Transverse colon (tissue), 4 donors: ENCODE measurements at regions not wholly inside any gene's neighbourhood (a gene's known extent, or its start where the extent isn't known, plus 50 kb on each side); places are given as distances from the start of the nearest gene placed in this dataset.

Experiments
- DNase-seq: peaks from one replicate; pipeline ENCODE4 v3.0.0-alpha.2; 2019
- H3K27ac ChIP-seq, 4 donors: fragments of 200-600 bp; sonication (generic); 2 replicates each; pipeline ENCODE4 v1.5.1; 2016 to 2018; ENCODE audit warnings: inconsistent platforms in 4 of 4
- H3K27me3 ChIP-seq: fragments of 200-600 bp; sonication (generic); 2 replicates; pipeline ENCODE4 v1.5.1; 2017; ENCODE audit warnings: inconsistent platforms
- H3K36me3 ChIP-seq, 4 donors: fragments of 200-600 bp; sonication (generic); 2 replicates each; pipeline ENCODE4 v1.5.1; 2017 to 2019; ENCODE audit warnings: inconsistent platforms in 4 of 4
- H3K4me1 ChIP-seq, 4 donors: fragments of 200-600 bp; sonication (generic); 2 replicates each; pipeline ENCODE4 v1.5.1; 2017 to 2020; ENCODE audit warnings: inconsistent platforms in 4 of 4
- H3K4me3 ChIP-seq, 4 donors: fragments of 200-600 bp; sonication (generic); 1 replicate in 1 of 4; 2 replicates in 3 of 4; pipeline versions ENCODE4 v1.5.1 to v1.6.1; 2017 to 2019; ENCODE audit warnings: inconsistent platforms in 4 of 4
- H3K9me3 ChIP-seq, 2 donors: fragments of 200-600 bp; sonication (generic); 2 replicates each; pipeline ENCODE4 v1.5.1; 2017 to 2019; ENCODE audit warnings: inconsistent platforms in 2 of 2
- EP300 ChIP-seq: sonication (generic); formaldehyde crosslinking; IDR thresholded peaks from one replicate; pipeline ENCODE4 v1.6.1; 2017; ENCODE audit warnings: antibody characterized with exemption, low read depth
- POLR2A ChIP-seq: fragments of 450-650 bp; IDR thresholded peaks from one replicate; pipeline ENCODE4 v1.6.1; 2016; ENCODE audit warnings: antibody characterized with exemption, mild to moderate bottlenecking, moderate library complexity
- POLR2AphosphoS5 ChIP-seq, 3 donors: sonication (generic); formaldehyde crosslinking; IDR thresholded peaks; one replicate each; pipeline ENCODE4 v1.6.1; 2016; ENCODE audit warnings: antibody characterized with exemption in 3 of 3
- WGBS, 2 donors: methylation state at CpG; one replicate each; pipeline ENCODE4 v1.1.5; 2018; ENCODE audit warnings: low coverage in 1 of 2; 5-methylcytosine and 5-hydroxymethylcytosine counted together
- in situ Hi-C, 4 donors: fragments of 200-750 bp; cut with MboI; loops; one replicate each; pipeline versions ENCODE4 v1.15.0 to v1.15.1; 2017; ENCODE audit warnings: low sequenced_read_pairs in 3 of 4, low pct_ligation_motif_present in 1 of 4, low pct_unique_long_range_greater_than_20kb in 1 of 4
- intact Hi-C: fragments of 100-400 bp; cut with DNase I; formaldehyde crosslinking; loops from one replicate; pipeline ENCODE4 v1.15.1; 2023; ENCODE audit warnings: low total_unique reads
- TF ChIP-seq, protein P1 (sequence below), 5 experiments: fragments of 200-600 bp in 3 of 5; fragments of 450-650 bp in 2 of 5; sonication (generic) in 3 of 5; IDR thresholded peaks; 1 replicate in 2 of 5; 2 replicates in 3 of 5; pipeline ENCODE4 v1.5.1; 2016 to 2017; ENCODE audit warnings: antibody characterized with exemption in 5 of 5, inconsistent platforms in 3 of 5, mild to moderate bottlenecking in 2 of 5, moderate library complexity in 1 of 5

DNA sequence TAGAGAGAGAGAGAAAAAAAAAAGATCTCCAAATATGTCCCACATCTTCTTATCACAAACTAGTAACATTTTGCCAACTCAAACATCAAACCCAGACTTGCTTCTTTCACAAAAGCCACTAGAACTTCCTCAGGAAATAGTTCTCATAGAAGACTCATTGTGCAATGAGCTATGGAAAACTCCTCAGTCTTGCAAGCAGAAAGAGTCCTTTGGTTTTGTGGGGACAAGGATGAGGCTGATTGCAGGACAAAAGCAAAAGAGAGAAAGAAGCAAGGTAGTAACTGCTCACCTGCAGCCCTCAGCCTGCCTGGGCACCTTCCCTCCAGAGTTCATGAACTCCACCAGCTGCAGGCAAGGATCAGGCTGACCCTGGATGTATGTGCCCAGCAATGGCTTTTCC is 399.0 kb downstream of the IRX1 start:
- in situ Hi-C loops = no loop called here
- no peak for DNase-seq
- Histone ChIP-seq H3K27ac (no peak overlapping the region), H3K27me3 (no peaks in the 10 kb centered on the region), H3K4me1 (no peaks in the 10 kb centered on the region), H3K9me3 (no peaks in the 10 kb centered on the region), H3K36me3 (no peaks in the 10 kb centered on the region), H3K4me3 (no peak overlapping the region)
- TF ChIP-seq EP300 (no peak), POLR2AphosphoS5 (IDR thresholded peaks at IDR 0.05) (no peak), POLR2A (no peak)
- TF ChIP-seq, protein P1, sequence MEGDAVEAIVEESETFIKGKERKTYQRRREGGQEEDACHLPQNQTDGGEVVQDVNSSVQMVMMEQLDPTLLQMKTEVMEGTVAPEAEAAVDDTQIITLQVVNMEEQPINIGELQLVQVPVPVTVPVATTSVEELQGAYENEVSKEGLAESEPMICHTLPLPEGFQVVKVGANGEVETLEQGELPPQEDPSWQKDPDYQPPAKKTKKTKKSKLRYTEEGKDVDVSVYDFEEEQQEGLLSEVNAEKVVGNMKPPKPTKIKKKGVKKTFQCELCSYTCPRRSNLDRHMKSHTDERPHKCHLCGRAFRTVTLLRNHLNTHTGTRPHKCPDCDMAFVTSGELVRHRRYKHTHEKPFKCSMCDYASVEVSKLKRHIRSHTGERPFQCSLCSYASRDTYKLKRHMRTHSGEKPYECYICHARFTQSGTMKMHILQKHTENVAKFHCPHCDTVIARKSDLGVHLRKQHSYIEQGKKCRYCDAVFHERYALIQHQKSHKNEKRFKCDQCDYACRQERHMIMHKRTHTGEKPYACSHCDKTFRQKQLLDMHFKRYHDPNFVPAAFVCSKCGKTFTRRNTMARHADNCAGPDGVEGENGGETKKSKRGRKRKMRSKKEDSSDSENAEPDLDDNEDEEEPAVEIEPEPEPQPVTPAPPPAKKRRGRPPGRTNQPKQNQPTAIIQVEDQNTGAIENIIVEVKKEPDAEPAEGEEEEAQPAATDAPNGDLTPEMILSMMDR (IDR thresholded peaks at IDR 0.05) = no peak
- intact Hi-C loops = no loop called here

DNA sequence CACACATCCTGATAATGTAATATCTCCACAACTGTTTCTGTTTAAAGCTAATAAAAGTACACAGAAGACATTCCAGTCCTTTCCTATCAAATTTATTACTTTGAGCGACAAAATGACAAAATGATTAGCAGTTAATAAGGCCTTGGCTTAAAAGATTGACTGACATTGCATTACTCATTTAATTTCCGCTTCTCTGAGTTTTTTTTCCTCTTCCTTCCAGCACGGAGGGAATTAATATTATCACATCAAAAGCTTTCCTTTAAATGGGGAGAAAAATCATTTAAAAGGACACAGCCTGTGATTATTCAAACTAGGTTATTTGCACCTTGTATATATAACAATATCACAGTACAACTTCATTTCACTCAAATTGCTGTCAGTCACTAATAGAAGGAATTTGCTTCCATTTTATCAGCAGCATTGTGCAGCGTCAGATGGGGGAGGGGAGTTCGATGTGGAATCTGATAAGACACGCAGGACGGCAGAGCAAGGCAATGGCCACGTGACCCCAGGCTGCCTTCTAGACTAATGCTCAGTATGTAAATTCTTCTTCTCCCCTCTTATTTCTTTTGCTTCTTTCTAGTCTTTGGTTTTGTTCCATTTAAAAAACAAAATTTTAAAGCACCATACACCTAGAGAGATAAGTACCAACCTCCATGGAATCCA is 400.5 kb downstream of the IRX1 start:
- 63 to 65% methylated on average over 3 to 8 of the region's 8 CpGs for WGBS, 2 donors
- no peak overlapping the region for H3K27ac ChIP-seq
- no peak for DNase-seq
- H3K36me3 ChIP-seq = no peaks in the 10 kb centered on the region
- H3K4me1 ChIP-seq = no peaks in the 10 kb centered on the region
- TF ChIP-seq POLR2A = no peak
- TF ChIP-seq POLR2AphosphoS5 (IDR thresholded peaks at IDR 0.05) = no peak
- no peak for TF ChIP-seq EP300
- TF ChIP-seq, protein P1 (IDR thresholded peaks at IDR 0.05) = no peak
- in situ Hi-C loops (no loop called here), intact Hi-C loops (no loop called here)
- H3K27me3 ChIP-seq = no peaks in the 10 kb centered on the region
- H3K9me3 ChIP-seq = no peaks in the 10 kb centered on the region
- no peak overlapping the region for H3K4me3 ChIP-seq

DNA sequence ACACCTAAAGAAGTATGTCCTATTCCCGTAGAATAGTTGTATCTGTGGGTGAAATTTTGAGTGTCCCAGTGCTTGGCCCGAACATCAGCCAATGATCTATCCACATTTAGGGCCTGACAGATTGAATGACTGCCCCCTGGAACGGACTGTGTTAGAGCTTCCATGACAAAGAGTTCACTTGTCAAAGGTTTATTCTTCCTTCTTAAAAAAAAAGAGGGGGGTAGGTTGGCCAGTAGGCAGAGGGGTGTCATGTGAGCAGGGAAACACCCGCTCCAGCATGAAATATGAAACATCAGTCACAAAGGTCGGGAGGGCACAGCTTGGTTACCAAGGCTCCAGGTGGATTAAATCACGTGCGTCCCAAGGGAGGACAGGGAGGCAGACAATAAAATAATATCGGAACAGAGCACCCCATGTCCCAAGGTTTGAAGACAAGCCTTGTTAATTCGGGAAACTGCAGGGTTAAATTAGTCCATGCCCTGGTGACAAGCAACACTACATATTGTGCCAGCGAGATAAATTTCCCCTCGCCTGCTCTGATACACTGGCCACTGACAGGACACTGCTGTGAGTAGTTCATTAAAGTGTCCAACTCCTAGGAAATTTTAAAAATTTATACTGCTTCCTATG is 401.2 kb downstream of the IRX1 start:
- intact Hi-C loops (no loop called here), in situ Hi-C loops (no loop called here)
- H3K4me1 ChIP-seq = no peaks in the 10 kb centered on the region
- WGBS, 2 donors = 58 to 64% methylated on average over 10 to 11 of the region's 11 CpGs
- no peaks in the 10 kb centered on the region for H3K9me3 ChIP-seq
- no peak overlapping the region for H3K4me3 ChIP-seq
- H3K27me3 ChIP-seq = no peaks in the 10 kb centered on the region
- no peaks in the 10 kb centered on the region for H3K36me3 ChIP-seq
- TF ChIP-seq POLR2A (no peak), EP300 (no peak), POLR2AphosphoS5 (IDR thresholded peaks at IDR 0.05) (no peak)
- TF ChIP-seq, protein P1 (IDR thresholded peaks at IDR 0.05) = no peak
- H3K27ac ChIP-seq = no peak overlapping the region
- no peak for DNase-seq

DNA sequence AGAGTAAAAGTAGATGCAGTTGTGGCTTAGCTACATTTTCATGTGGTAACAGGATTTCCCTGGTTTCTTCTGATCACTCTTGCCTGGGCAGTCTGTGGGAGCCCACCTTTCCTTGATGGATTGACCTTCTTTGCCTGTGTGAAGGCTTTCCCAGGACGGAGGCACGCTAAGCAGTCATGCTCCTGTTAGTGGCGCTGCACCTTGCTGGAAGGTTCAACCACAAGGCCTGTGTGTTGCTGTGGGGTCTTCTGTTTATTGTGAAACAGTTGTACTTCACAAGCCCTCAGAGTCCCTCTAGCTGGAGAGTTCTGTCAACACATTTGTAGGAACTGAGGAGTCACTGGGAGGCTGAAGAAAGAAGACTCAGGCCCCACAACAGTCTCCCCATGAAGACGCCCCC is 402.0 kb downstream of the IRX1 start:
- H3K9me3 ChIP-seq = no peaks in the 10 kb centered on the region
- in situ Hi-C loops (no loop called here), intact Hi-C loops (no loop called here)
- no peaks in the 10 kb centered on the region for H3K36me3 ChIP-seq
- 86 to 89% methylated on average over 1 to 4 of the region's 4 CpGs for WGBS, 2 donors
- no peak overlapping the region for H3K27ac ChIP-seq
- DNase-seq = no peak
- no peaks in the 10 kb centered on the region for H3K4me1 ChIP-seq
- H3K4me3 ChIP-seq = no peak overlapping the region
- H3K27me3 ChIP-seq = no peaks in the 10 kb centered on the region
- TF ChIP-seq EP300 = no peak
- TF ChIP-seq POLR2AphosphoS5 (IDR thresholded peaks at IDR 0.05) = no peak
- no peak for TF ChIP-seq POLR2A
- TF ChIP-seq, protein P1 (IDR thresholded peaks at IDR 0.05) = no peak
